ENCODE measurements at regions not wholly inside any gene's neighbourhood (a gene's known extent, or its start where the extent isn't known, plus 50 kb on each side); places are given as distances from the start of the nearest gene placed in this dataset.
A peak's percentile ranks its signal among the peaks of the same experiment; 100 is the strongest.

DNA sequence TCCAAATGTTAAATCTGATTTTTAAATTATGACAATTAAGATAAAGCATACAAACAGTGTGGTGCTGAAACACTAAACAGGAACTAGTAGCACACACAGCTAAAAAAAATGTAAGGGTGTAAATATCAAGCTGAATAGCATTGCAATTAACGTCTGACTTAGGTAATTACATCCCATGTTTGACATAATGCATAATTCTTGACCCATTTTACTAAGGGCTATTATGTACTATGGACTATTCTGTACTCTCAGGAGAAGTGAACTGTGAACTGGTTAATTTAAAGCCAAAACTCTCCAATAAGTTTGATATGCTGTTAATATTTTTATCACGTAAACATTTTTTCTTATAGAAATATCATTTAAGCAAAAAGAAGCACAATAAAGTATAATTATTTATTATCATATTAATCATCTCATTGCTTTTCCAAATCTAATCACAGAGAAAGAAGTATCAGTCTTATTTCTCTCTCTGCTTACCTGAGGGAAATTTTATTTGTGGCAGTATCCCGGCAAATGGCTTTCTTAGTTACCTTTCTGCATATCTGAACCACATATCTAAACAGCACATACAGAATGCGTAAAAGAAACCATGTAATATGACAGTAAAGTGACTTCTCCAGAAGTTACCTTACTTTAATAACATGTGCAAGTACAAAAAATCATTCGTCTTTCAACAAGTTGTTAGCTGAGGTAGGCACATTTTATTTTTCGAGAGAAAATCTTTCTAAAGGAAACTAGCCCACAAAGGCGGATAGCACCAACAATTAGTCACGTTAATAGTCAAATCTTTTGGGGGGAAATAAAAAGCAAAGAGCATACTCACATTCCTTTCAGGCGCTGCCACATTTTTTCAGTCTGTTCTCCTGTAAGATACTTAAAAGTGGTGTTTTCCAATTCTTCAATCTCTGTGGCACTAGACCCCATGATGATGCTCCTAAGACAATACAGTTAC, 94.9 kb upstream of the PDE1A start:
- Histone ChIP-seq H3K27me3 (ENCODE audit: control insufficient read depth, insufficient read depth, low read length) (no peaks in the 10 kb centered on the region), H3K4me3 (ENCODE audit: low read depth, low read length) (no peak overlapping the region), H3K36me3 (ENCODE audit: control insufficient read depth, insufficient read depth, low read length) (no peaks in the 10 kb centered on the region)
- TF ChIP-seq, protein P1, sequence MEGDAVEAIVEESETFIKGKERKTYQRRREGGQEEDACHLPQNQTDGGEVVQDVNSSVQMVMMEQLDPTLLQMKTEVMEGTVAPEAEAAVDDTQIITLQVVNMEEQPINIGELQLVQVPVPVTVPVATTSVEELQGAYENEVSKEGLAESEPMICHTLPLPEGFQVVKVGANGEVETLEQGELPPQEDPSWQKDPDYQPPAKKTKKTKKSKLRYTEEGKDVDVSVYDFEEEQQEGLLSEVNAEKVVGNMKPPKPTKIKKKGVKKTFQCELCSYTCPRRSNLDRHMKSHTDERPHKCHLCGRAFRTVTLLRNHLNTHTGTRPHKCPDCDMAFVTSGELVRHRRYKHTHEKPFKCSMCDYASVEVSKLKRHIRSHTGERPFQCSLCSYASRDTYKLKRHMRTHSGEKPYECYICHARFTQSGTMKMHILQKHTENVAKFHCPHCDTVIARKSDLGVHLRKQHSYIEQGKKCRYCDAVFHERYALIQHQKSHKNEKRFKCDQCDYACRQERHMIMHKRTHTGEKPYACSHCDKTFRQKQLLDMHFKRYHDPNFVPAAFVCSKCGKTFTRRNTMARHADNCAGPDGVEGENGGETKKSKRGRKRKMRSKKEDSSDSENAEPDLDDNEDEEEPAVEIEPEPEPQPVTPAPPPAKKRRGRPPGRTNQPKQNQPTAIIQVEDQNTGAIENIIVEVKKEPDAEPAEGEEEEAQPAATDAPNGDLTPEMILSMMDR (IDR thresholded peaks at IDR 0.05; ENCODE audit: insufficient read depth, low read depth, low read length): no peak
- POLR2A ChIA-PET: no interaction called here
- CTCF ChIA-PET: interaction anchor here (0.6 to 1.6 kb wide), 6 partner anchors 12 to 667 kb away, joined by 3 to 5 read pairs (median 3); no protein-coding TSS in a partner anchor
- no peak for DNase-seq (ENCODE audit: low read depth)

DNA sequence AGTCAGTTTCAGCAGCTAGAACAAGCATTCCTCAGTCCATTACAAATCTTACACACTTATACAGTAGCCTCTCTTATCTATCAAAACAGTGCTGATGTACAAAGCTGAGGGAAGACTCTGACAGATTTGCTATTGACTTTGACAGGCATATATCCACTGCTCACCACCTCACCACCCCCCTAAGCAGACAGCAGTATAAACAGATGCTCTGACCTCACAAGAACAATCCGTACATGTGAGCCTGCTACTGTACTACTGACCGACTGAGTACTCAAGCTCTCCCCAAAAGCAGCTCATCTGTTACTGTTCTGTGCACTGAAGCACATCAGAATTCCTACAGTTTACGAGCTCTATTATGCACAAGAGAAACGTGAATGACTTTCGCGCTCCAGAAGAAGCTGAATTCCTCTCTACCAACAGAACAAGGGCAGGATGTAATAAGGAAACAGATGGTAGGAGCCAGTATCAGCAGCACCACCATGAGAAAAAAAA, 95.6 kb upstream of the PDE1A start:
- TF ChIP-seq, protein P1 (IDR thresholded peaks at IDR 0.05; ENCODE audit: insufficient read depth, low read depth, low read length): no peak
- DNase-seq (ENCODE audit: low read depth): peak; percentile 41
- ChIA-PET CTCF (interaction anchor here (0.5 to 1.6 kb wide), 4 partner anchors 13 to 328 kb away, joined by 3 to 5 read pairs (median 4); no protein-coding TSS in a partner anchor), POLR2A (no interaction called here)
- no peaks in the 10 kb centered on the region for H3K36me3 ChIP-seq (ENCODE audit: control insufficient read depth, insufficient read depth, low read length)
- no peaks in the 10 kb centered on the region for H3K27me3 ChIP-seq (ENCODE audit: control insufficient read depth, insufficient read depth, low read length)
- no peak overlapping the region for H3K4me3 ChIP-seq (ENCODE audit: low read depth, low read length)

DNA sequence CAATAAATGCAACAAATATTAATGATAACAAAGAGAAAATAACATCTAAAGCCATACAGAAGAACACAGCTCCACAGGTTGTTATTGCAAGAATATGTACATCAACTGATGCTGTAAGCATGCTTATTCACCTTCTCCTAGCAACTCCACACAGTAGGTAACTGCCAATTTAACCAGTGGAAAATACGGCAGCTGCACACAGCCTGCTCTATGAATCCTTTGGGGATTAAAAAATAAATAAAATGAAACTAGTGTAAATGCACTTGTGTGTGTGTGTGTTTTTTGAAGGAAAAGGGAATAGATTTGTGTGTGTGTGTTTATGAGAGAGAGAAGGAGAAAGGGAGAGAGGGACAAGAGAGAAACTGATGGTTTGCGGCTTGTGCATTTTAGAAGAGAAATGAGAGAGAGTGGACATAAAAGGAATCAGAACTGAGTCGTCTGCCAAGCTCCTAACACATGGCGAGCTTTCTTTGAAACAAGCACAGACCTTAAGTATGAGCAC, 96.2 kb upstream of the PDE1A start:
- DNase-seq (ENCODE audit: low read depth): no peak
- ChIA-PET POLR2A (no interaction called here), CTCF (interaction anchor here (0.5 to 1.6 kb wide), 4 partner anchors 13 to 329 kb away, joined by 3 to 5 read pairs (median 4); no protein-coding TSS in a partner anchor)
- peak overlapping the region; percentile 7; the same call in 1 of the 2 replicates for H3K4me3 ChIP-seq (ENCODE audit: low read depth, low read length)
- TF ChIP-seq, protein P1 (IDR thresholded peaks at IDR 0.05; ENCODE audit: insufficient read depth, low read depth, low read length): no peak
- H3K36me3 ChIP-seq (ENCODE audit: control insufficient read depth, insufficient read depth, low read length): no peaks in the 10 kb centered on the region
- H3K27me3 ChIP-seq (ENCODE audit: control insufficient read depth, insufficient read depth, low read length): no peaks in the 10 kb centered on the region

DNA sequence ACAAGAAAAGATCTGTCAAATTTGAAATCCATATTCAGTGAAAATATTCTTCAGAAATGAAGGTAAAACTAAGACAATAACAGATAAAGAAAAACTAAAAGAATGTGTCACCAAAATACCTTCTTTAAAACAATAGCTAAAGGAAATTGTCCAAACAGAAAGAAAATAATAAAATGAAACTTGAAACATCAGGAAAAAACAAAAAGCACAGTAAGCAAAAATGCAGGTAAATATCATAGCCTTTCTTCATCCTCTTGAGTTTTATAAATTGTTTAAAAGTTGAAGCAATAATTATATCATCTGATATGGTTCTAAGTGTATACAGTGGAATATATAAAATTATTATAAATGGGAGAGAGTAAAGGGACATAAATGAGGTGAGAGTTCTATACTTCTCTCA, 103.8 kb upstream of the PDE1A start:
- Histone ChIP-seq H3K36me3 (ENCODE audit: control insufficient read depth, insufficient read depth, low read length) (no peaks in the 10 kb centered on the region), H3K4me3 (ENCODE audit: low read depth, low read length) (no peak overlapping the region), H3K27me3 (ENCODE audit: control insufficient read depth, insufficient read depth, low read length) (no peaks in the 10 kb centered on the region)
- POLR2A ChIA-PET: no interaction called here
- TF ChIP-seq, protein P1 (IDR thresholded peaks at IDR 0.05; ENCODE audit: insufficient read depth, low read depth, low read length): no peak
- DNase-seq (ENCODE audit: low read depth): no peak
- CTCF ChIA-PET: no interaction called here

DNA sequence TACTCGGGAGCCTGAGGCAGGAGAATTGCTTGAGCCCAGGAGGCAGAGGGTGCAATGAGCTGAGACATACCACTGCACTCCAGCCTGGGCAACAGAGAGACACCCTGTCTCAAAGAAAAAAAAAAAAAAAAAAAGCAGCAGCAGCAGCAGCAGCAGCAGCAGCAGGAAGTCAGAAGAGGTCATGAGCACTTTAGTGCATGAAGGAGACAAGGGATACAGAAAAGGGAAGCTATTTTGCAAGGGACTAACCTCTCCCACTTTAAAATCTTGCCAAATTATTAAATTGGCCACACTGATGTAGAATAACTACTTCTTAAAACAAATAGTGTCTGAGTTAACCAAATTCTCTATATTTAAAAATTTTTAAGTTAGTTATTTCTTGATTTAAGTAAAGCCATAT, 113.4 kb upstream of the PDE1A start:
- ChIA-PET CTCF (no interaction called here), POLR2A (no interaction called here)
- no peak for DNase-seq (ENCODE audit: low read depth)

More for the DNA sequence above, 113.4 kb upstream of the PDE1A start:
- Histone ChIP-seq H3K4me3 (ENCODE audit: low read depth, low read length) (no peak overlapping the region), H3K36me3 (ENCODE audit: control insufficient read depth, insufficient read depth, low read length) (no peaks in the 10 kb centered on the region), H3K27me3 (ENCODE audit: control insufficient read depth, insufficient read depth, low read length) (no peaks in the 10 kb centered on the region)
- TF ChIP-seq, protein P1 (IDR thresholded peaks at IDR 0.05; ENCODE audit: insufficient read depth, low read depth, low read length): no peak
